BJ (cell line): ENCODE measurements at regions not wholly inside any gene's neighbourhood (a gene's known extent, or its start where the extent isn't known, plus 50 kb on each side); places are given as distances from the start of the nearest gene placed in this dataset.

Source experiments
- CTCF ChIA-PET: fragments of 350-600 bp; formaldehyde crosslinking; extraction: SDS; loops from one replicate; lab custom pipeline; 2021; ENCODE audit warnings: antibody characterized with exemption, inconsistent platforms; lab: Yijun Ruan, JAX
- POLR2A ChIA-PET: fragments of 300-600 bp; sonication (Branson Sonifier 250); formaldehyde crosslinking; extraction: SDS; loops from one replicate; lab custom pipeline; 2021; ENCODE audit warnings: antibody characterized with exemption; lab: Charles Lee
- DNase-seq: peaks from one replicate; pipeline ENCODE4 v3.0.0-alpha.2; 2011; ENCODE audit warnings: low read depth
- H3K27me3 ChIP-seq: 2 replicates; pipeline ENCODE4 v1.6.0; 2011; ENCODE audit warnings: low read length; ENCODE audit not compliant: control insufficient read depth, insufficient read depth
- H3K36me3 ChIP-seq: 2 replicates; pipeline ENCODE4 v1.5.1; 2011; ENCODE audit warnings: low read length; ENCODE audit not compliant: control insufficient read depth, insufficient read depth
- H3K4me3 ChIP-seq: 2 replicates; pipeline ENCODE4 v1.5.1; 2011; ENCODE audit warnings: low read depth, mild to moderate bottlenecking, control low read depth, low read length
- CTCF ChIP-seq: IDR thresholded peaks from 2 replicates; pipeline ENCODE4 v1.5.1; 2011; ENCODE audit warnings: low read depth, mild to moderate bottlenecking, control low read depth, inconsistent platforms, low read length, moderate library complexity; ENCODE audit not compliant: insufficient read depth

- no peak for TF ChIP-seq CTCF
- POLR2A ChIA-PET = no interaction called here
- H3K4me3 ChIP-seq = no peak overlapping the region
- H3K27me3 ChIP-seq = no peaks in the 10 kb centered on the region
- DNase-seq = no peak
- CTCF ChIA-PET = no interaction called here
- no peaks in the 10 kb centered on the region for H3K36me3 ChIP-seq
Observed at GRCh38 chr13:81615031-81615430, 1274.1 kb upstream of the SPRY2 start.

GRCh38 chr13:81610644-81611043, 1269.7 kb upstream of the SPRY2 start:
- ChIA-PET CTCF (no interaction called here), POLR2A (no interaction called here)
- no peak for TF ChIP-seq CTCF
- no peak for DNase-seq
- Histone ChIP-seq H3K4me3 (no peak overlapping the region), H3K27me3 (no peaks in the 10 kb centered on the region), H3K36me3 (no peaks in the 10 kb centered on the region)

- no peaks in the 10 kb centered on the region for H3K36me3 ChIP-seq
- H3K27me3 ChIP-seq = no peaks in the 10 kb centered on the region
- ChIA-PET POLR2A (no interaction called here), CTCF (no interaction called here)
- no peak for DNase-seq
- no peak for TF ChIP-seq CTCF
- no peak overlapping the region for H3K4me3 ChIP-seq
Observed at GRCh38 chr13:81609335-81609734, 1268.4 kb upstream of the SPRY2 start.

GRCh38 chr13:81606074-81606473, 1265.1 kb upstream of the SPRY2 start:
- TF ChIP-seq CTCF = no peak
- ChIA-PET CTCF (no interaction called here), POLR2A (no interaction called here)
- Histone ChIP-seq H3K4me3 (no peak overlapping the region), H3K27me3 (no peaks in the 10 kb centered on the region), H3K36me3 (no peaks in the 10 kb centered on the region)
- no peak for DNase-seq

- CTCF ChIA-PET = no interaction called here
- Histone ChIP-seq H3K4me3 (no peak overlapping the region), H3K27me3 (no peaks in the 10 kb centered on the region), H3K36me3 (no peaks in the 10 kb centered on the region)
- no peak for DNase-seq
- POLR2A ChIA-PET = no interaction called here
- no peak for TF ChIP-seq CTCF
Observed at GRCh38 chr13:81602241-81602640, 1261.3 kb upstream of the SPRY2 start.
